ENCODE measurements at regions not wholly inside any gene's neighbourhood (a gene's known extent, or its start where the extent isn't known, plus 50 kb on each side); places are given as distances from the start of the nearest gene placed in this dataset.

DNA sequence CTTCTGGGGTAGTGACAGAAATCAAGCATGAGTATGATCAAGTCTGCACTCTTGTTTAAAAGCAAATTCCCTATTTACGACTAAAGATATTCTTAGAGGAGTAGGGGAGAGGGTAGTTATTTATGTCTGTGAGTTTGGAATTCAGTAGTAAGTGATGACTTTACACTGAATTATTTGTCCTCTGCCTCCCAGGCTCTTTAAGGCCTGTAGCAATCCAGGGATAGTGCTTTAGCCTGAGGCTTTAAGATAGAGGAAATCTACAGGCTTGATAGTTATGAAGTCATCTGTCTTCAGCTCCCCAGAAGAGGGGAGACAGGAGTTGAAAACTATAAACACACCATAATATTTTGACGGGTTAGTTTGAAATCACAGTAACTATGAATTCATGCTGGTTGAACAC, 664.5 kb downstream of the EPM2A start:
- CTCF ChIA-PET, result no interaction called here
- no peak for DNase-seq (ENCODE audit: low spot score)
- no peaks in the 10 kb centered on the region for H3K27me3 Mint-ChIP-seq (ENCODE audit: low read depth)
- H3K36me3 Mint-ChIP-seq, result no peaks in the 10 kb centered on the region
- peaks cover 4% of the 10 kb centered on the region; the same call in 1 of the 2 replicates for H3K9me3 Mint-ChIP-seq
- no peaks in the 10 kb centered on the region for H3K4me1 Mint-ChIP-seq
- POLR2A ChIA-PET, result no interaction called here
- H3K27ac Mint-ChIP-seq, result no peak overlapping the region
- H3K4me3 Mint-ChIP-seq, result no peak overlapping the region
- no peak for ATAC-seq
- no peak for TF ChIP-seq ZNF138 (CRISPR knock-in tag; conservative IDR thresholded peaks at IDR 0.05)
- TF ChIP-seq GRHL2 (CRISPR knock-in tag; IDR thresholded peaks at IDR 0.05; ENCODE audit: insufficient replicate concordance, severe bottlenecking), result no peak
- no peak for TF ChIP-seq EMX1 (CRISPR knock-in tag; IDR thresholded peaks at IDR 0.05)

DNA sequence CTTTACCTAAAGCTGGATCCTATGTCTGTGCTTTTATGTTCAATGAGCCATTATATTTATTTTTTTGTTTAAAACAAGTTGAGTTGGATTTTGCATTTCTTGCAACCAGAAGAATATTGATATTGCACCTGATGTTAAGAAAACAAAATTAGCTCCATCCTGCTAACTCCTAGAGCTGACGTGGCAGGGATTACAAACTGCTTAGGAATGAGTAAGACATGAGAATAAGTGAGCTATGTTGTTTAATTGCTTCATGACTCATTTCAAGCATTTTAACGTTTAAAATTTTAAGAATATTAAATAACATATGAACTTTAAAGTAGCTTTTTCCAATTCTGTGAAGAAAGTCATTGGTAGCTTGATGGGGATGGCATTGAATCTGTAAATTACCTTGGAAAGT, 663.5 kb downstream of the EPM2A start:
- H3K36me3 Mint-ChIP-seq, result no peaks in the 10 kb centered on the region
- CTCF ChIA-PET, result no interaction called here
- DNase-seq (ENCODE audit: low spot score) (no peak), ATAC-seq (no peak)
- H3K27ac Mint-ChIP-seq, result no peak overlapping the region
- H3K9me3 Mint-ChIP-seq, result peaks cover 9% of the 10 kb centered on the region
- POLR2A ChIA-PET, result no interaction called here
- no peak overlapping the region for H3K4me3 Mint-ChIP-seq
- H3K27me3 Mint-ChIP-seq (ENCODE audit: low read depth), result no peaks in the 10 kb centered on the region
- no peaks in the 10 kb centered on the region for H3K4me1 Mint-ChIP-seq
- TF ChIP-seq CBFB (CRISPR knock-in tag; IDR thresholded peaks at IDR 0.05; ENCODE audit: low read depth) (no peak), ATF1 (CRISPR knock-in tag; IDR thresholded peaks at IDR 0.05) (no peak), JUN (CRISPR knock-in tag; IDR thresholded peaks at IDR 0.05) (no peak), NFE2L1 (CRISPR knock-in tag; IDR thresholded peaks at IDR 0.05) (no peak), ZNF396 (CRISPR knock-in tag; IDR thresholded peaks at IDR 0.05; ENCODE audit: borderline replicate concordance) (no peak), SP1 (CRISPR knock-in tag; conservative IDR thresholded peaks at IDR 0.05) (no peak), EMX1 (CRISPR knock-in tag; IDR thresholded peaks at IDR 0.05) (no peak), TP53 (CRISPR knock-in tag; IDR thresholded peaks at IDR 0.05) (no peak), JAZF1 (CRISPR knock-in tag; IDR thresholded peaks at IDR 0.05) (no peak), ZNF219 (CRISPR knock-in tag; IDR thresholded peaks at IDR 0.05; ENCODE audit: borderline replicate concordance) (no peak), GRHL2 (CRISPR knock-in tag; IDR thresholded peaks at IDR 0.05; ENCODE audit: insufficient replicate concordance, severe bottlenecking) (no peak), TEAD4 (CRISPR knock-in tag; IDR thresholded peaks at IDR 0.05) (no peak)
- TF ChIP-seq, protein P1, sequence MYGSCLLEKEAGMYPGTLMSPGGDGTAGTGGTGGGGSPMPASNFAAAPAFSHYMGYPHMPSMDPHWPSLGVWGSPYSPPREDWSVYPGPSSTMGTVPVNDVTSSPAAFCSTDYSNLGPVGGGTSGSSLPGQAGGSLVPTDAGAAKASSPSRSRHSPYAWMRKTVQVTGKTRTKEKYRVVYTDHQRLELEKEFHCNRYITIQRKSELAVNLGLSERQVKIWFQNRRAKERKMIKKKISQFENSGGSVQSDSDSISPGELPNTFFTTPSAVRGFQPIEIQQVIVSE (CRISPR knock-in tag; IDR thresholded peaks at IDR 0.05; ENCODE audit: borderline replicate concordance), result no peak
- TF ChIP-seq, protein P2, sequence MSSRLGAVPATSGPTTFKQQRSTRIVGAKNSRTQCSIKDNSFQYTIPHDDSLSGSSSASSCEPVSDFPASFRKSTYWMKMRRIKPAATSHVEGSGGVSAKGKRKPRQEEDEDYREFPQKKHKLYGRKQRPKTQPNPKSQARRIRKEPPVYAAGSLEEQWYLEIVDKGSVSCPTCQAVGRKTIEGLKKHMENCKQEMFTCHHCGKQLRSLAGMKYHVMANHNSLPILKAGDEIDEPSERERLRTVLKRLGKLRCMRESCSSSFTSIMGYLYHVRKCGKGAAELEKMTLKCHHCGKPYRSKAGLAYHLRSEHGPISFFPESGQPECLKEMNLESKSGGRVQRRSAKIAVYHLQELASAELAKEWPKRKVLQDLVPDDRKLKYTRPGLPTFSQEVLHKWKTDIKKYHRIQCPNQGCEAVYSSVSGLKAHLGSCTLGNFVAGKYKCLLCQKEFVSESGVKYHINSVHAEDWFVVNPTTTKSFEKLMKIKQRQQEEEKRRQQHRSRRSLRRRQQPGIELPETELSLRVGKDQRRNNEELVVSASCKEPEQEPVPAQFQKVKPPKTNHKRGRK (CRISPR knock-in tag; IDR thresholded peaks at IDR 0.05; ENCODE audit: borderline replicate concordance), result no peak
- TF ChIP-seq, protein P3, sequence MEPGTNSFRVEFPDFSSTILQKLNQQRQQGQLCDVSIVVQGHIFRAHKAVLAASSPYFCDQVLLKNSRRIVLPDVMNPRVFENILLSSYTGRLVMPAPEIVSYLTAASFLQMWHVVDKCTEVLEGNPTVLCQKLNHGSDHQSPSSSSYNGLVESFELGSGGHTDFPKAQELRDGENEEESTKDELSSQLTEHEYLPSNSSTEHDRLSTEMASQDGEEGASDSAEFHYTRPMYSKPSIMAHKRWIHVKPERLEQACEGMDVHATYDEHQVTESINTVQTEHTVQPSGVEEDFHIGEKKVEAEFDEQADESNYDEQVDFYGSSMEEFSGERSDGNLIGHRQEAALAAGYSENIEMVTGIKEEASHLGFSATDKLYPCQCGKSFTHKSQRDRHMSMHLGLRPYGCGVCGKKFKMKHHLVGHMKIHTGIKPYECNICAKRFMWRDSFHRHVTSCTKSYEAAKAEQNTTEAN (CRISPR knock-in tag; IDR thresholded peaks at IDR 0.05), result no peak
- TF ChIP-seq, protein P4, sequence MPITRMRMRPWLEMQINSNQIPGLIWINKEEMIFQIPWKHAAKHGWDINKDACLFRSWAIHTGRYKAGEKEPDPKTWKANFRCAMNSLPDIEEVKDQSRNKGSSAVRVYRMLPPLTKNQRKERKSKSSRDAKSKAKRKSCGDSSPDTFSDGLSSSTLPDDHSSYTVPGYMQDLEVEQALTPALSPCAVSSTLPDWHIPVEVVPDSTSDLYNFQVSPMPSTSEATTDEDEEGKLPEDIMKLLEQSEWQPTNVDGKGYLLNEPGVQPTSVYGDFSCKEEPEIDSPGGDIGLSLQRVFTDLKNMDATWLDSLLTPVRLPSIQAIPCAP (CRISPR knock-in tag; IDR thresholded peaks at IDR 0.05), result no peak
- TF ChIP-seq, protein P5, sequence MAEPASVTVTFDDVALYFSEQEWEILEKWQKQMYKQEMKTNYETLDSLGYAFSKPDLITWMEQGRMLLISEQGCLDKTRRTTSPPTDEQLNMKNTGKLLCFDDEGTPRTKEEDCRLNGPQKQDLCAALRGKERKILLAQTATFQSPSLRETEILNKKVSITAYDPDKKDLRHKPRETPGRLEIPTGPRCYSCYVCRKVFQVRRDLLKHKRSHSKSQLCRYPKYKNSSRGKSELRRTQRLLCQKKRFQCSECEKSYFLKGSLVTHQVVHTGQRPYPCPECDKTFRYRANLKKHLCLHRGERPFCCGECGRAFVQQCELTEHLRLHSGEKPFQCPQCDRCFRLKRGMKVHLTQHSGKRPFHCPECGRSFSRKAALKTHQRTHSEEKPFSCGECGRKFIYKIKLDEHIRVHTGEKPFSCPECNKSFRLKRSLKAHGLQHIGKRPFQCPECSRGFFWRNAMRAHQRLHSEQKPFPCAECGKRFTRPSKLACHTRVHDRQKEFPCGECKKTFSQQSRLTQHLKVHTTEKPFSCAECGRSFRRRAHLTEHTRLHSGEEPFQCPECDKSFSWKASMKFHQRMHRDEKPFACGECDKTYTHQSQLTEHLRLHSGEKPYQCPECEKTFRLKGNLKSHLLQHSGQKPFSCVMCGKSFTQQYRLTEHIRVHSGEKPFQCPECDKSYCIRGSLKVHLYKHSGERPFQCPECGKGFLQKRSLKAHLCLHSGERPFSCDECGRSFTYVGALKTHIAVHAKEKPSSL (CRISPR knock-in tag; conservative IDR thresholded peaks at IDR 0.05), result no peak
- TF ChIP-seq, protein P6, sequence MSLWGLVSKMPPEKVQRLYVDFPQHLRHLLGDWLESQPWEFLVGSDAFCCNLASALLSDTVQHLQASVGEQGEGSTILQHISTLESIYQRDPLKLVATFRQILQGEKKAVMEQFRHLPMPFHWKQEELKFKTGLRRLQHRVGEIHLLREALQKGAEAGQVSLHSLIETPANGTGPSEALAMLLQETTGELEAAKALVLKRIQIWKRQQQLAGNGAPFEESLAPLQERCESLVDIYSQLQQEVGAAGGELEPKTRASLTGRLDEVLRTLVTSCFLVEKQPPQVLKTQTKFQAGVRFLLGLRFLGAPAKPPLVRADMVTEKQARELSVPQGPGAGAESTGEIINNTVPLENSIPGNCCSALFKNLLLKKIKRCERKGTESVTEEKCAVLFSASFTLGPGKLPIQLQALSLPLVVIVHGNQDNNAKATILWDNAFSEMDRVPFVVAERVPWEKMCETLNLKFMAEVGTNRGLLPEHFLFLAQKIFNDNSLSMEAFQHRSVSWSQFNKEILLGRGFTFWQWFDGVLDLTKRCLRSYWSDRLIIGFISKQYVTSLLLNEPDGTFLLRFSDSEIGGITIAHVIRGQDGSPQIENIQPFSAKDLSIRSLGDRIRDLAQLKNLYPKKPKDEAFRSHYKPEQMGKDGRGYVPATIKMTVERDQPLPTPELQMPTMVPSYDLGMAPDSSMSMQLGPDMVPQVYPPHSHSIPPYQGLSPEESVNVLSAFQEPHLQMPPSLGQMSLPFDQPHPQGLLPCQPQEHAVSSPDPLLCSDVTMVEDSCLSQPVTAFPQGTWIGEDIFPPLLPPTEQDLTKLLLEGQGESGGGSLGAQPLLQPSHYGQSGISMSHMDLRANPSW (CRISPR knock-in tag; conservative IDR thresholded peaks at IDR 0.05; ENCODE audit: low read depth), result no peak
- TF ChIP-seq, protein P7, sequence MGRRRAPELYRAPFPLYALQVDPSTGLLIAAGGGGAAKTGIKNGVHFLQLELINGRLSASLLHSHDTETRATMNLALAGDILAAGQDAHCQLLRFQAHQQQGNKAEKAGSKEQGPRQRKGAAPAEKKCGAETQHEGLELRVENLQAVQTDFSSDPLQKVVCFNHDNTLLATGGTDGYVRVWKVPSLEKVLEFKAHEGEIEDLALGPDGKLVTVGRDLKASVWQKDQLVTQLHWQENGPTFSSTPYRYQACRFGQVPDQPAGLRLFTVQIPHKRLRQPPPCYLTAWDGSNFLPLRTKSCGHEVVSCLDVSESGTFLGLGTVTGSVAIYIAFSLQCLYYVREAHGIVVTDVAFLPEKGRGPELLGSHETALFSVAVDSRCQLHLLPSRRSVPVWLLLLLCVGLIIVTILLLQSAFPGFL (CRISPR knock-in tag; IDR thresholded peaks at IDR 0.05; ENCODE audit: borderline replicate concordance), result no peak

Data from WTC11 (cell line).